ENCODE measurements at regions not wholly inside any gene's neighbourhood (a gene's known extent, or its start where the extent isn't known, plus 50 kb on each side); places are given as distances from the start of the nearest gene placed in this dataset.

DNA sequence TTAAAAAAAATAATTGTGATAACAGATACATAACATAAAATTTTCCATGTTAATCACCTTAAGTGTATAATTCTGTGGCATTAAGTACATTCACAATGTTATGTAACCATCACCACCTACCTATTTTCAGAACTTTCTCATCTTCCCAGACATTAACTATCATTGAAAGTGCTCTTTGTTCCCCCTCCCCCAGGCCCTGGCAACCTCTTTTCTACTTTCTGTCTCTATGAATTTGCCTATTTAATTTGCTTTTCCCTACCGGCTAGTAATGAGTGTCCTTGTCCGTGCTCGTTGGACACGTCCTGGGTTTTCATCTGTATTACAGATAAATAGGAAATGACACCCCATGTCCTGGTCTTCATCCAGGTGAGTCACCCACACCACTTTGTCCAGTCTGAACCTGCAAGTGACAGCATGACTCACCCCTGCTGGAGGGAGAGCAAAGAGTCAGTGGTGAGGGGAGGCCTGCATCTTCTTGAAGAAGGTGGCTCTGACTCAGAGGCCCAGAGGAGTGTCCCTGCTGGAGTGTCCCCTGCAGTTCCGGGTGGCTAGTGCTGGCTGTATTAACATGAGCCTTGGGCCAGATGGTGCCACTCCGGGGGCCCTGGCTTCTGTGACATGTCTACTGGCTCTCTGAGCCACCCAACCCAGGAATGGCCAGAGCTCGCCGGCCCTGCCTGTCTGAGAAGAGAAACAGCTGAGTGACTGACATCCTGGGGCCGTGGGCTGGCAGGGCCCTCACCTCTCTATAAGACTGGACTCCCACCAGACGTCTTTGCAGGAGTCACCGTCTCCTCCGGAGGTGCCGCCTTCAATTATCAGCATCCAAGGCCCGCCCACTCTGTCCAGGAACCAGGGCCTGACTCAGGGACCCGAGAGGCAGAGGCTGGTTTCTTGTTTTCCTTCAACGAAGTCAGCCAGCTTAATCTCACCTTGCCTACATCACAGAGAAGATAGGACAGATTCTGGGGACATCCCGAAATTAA, 503.2 kb upstream of the MKI67 start:
- TF ChIP-seq, protein P1, sequence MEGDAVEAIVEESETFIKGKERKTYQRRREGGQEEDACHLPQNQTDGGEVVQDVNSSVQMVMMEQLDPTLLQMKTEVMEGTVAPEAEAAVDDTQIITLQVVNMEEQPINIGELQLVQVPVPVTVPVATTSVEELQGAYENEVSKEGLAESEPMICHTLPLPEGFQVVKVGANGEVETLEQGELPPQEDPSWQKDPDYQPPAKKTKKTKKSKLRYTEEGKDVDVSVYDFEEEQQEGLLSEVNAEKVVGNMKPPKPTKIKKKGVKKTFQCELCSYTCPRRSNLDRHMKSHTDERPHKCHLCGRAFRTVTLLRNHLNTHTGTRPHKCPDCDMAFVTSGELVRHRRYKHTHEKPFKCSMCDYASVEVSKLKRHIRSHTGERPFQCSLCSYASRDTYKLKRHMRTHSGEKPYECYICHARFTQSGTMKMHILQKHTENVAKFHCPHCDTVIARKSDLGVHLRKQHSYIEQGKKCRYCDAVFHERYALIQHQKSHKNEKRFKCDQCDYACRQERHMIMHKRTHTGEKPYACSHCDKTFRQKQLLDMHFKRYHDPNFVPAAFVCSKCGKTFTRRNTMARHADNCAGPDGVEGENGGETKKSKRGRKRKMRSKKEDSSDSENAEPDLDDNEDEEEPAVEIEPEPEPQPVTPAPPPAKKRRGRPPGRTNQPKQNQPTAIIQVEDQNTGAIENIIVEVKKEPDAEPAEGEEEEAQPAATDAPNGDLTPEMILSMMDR (IDR thresholded peaks at IDR 0.05), result no peak
- TF ChIP-seq POLR2A (IDR thresholded peaks at IDR 0.05), result no peak
